22Rv1 (cell line): ENCODE measurements at regions not wholly inside any gene's neighbourhood (a gene's known extent, or its start where the extent isn't known, plus 50 kb on each side); places are given as distances from the start of the nearest gene placed in this dataset.
"Not testable (repeated sequence)": the region's sequence is repeated elsewhere in the genome, so short reads cannot be mapped to it uniquely, and the experiment has no call there.

Experiments
- H3K27ac ChIP-seq: fragments of 450-650 bp; 2 replicates; pipeline ENCODE4 v1.5.1; 2017
- ZFX ChIP-seq: fragments of 450-650 bp; IDR thresholded peaks from 2 replicates; pipeline ENCODE4 v1.6.1; 2017; ENCODE audit warnings: antibody characterized with exemption, borderline replicate concordance
- TF ChIP-seq, protein P1 (sequence below): fragments of 450-650 bp; IDR thresholded peaks from 2 replicates; pipeline ENCODE4 v1.5.1; 2017; ENCODE audit warnings: mild to moderate bottlenecking

DNA sequence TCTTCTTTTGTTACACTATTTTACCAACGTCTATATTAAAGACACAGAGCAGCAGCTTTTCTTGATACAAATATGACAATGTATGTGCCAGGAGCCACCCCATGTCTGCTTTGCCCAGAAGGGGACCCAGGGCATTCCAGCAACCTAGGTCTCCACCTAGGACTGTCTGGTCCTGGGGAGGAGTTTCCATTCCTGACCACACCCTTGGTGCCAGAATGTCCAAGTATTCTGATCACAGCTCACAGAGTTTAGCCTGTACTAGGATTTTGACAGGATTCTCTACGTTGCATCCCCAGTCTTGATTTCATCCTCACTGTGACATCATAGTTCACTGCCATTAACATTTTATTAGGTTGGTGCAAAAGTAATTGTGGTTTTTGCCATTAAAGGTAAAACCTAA lies 224.7 kb downstream of the SREK1 start:
- no peak for TF ChIP-seq ZFX
- H3K27ac ChIP-seq: no peak overlapping the region

DNA sequence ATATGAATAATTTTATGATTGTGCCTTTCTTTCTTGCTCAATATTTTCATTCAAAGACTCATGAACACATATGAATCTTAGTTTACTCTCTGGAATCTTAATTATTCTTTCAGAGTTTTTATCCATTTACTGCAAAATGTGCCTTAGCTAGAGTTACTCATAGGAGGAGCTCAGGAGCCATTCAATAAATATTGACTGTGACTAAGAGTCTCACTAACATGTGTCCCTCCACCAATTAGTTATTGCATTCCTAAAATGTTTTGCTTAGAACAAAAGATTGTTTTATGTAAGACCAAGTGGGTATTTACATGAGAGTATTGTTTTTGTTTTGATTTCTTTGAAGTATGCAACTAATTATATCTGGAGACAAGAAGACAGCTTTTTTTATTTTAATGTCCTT lies 218.4 kb upstream of the MAST4 start:
- H3K27ac ChIP-seq: no peak overlapping the region
- no peak for TF ChIP-seq ZFX
- TF ChIP-seq, protein P1, sequence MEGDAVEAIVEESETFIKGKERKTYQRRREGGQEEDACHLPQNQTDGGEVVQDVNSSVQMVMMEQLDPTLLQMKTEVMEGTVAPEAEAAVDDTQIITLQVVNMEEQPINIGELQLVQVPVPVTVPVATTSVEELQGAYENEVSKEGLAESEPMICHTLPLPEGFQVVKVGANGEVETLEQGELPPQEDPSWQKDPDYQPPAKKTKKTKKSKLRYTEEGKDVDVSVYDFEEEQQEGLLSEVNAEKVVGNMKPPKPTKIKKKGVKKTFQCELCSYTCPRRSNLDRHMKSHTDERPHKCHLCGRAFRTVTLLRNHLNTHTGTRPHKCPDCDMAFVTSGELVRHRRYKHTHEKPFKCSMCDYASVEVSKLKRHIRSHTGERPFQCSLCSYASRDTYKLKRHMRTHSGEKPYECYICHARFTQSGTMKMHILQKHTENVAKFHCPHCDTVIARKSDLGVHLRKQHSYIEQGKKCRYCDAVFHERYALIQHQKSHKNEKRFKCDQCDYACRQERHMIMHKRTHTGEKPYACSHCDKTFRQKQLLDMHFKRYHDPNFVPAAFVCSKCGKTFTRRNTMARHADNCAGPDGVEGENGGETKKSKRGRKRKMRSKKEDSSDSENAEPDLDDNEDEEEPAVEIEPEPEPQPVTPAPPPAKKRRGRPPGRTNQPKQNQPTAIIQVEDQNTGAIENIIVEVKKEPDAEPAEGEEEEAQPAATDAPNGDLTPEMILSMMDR: no peak

DNA sequence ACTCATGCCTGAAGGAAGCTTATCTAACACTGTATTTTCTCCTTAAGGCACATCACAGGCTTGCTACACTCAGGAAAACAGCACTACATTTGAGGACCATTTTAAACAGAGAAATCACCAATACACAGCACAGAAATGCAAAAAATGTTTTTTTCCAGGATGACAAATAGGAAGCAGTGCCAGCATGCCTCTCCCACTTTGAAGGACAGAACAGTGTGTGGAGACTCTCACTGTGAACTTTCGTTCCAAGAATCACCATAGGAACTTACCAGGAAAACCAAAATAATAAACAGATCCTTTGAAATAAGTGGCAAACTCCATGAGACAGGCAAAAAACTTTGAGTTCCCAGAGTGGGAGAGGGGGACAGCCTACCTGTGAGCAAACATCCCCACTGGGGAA lies 217.8 kb upstream of the MAST4 start:
- no peak overlapping the region for H3K27ac ChIP-seq
- TF ChIP-seq, protein P1: no peak
- TF ChIP-seq ZFX: no peak

DNA sequence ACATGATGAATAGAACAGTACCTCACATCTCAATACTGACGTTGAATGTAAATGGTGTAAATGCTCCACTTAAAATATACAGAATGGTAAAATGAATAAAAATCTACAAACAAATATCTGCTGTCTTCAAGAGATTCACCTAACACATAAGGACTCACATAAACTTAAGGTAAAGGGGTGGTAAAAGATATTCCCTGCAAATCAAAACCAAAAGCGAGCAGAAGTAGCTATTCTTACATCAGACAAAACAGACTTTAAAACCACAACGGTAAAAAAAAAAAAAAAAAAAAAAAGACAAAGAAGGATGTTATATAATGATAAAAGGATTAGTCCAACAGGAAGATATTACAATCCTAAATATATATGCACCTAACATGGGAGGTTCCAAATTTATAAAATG lies 214.0 kb upstream of the MAST4 start:
- no peak overlapping the region for H3K27ac ChIP-seq
- TF ChIP-seq ZFX: no peak
- TF ChIP-seq, protein P1: no peak

DNA sequence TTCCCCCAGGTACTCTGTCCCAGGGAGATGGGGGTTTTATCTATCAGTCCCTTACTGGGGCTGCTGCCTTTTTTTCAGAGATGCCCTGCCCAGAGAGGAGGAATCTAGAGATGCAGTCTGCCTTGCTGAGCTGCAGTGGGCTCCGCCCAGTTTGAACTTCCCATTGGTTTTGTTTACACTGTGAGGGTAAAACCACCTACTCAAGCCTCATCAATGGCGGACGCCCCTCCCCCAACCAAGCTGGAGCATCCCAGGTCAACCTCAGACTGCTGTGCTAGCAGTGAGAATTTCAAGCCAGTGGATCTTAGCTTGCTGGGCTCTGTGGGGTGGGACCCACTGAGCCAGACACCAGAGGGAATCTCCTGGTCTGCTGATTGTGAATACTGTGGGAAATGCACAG lies 191.0 kb upstream of the MAST4 start:
- H3K27ac ChIP-seq: not testable (repeated sequence)

DNA sequence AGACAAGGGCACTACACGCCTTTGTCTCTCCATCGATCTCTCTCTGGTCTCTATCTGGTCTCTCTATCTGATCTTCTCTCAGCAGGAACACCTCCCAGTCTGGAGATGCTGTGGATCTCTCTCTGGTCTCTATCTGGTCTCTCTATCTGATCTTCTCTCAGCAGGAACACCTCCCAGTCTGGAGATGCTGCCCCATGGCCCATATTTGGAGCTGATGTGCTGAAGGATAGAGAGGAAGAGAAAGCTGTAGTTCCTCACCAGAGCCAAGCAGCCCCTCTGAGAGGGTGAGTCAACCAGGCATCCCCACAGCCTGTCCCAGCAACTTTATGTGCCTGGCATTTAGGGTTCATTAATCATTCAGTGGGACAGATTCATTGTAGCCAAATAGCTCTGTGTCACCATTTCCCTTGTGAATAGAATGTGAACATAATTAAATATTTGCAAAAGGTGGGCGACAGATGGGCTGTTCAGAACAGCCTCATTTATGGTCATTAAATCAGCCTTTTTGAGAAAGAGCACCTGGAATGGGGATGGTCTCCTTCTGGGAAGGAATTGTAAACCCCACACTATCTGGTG lies 189.3 kb upstream of the MAST4 start:
- no peak overlapping the region for H3K27ac ChIP-seq
- TF ChIP-seq, protein P1: no peak
- no peak for TF ChIP-seq ZFX

DNA sequence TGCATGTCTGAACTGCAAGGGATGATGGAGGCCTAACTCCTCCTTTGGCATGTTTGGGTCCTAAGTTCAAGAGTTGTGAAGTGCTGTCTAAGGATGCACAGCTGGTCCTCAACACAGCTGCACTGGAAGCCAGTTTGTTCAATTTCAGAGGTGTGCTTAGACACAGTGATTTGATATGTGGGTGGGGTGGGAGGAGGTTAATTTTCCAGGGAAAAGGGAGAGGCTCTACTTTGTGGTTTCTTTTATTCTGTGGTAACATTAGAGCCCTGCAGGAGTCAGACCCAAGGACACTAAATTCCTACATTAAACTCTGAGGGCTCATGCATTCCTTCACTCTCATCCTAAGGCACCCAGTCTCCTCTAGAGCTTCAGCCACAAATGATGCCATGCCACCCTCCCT lies 188.4 kb upstream of the MAST4 start:
- TF ChIP-seq, protein P1: no peak
- no peak for TF ChIP-seq ZFX
- no peak overlapping the region for H3K27ac ChIP-seq

DNA sequence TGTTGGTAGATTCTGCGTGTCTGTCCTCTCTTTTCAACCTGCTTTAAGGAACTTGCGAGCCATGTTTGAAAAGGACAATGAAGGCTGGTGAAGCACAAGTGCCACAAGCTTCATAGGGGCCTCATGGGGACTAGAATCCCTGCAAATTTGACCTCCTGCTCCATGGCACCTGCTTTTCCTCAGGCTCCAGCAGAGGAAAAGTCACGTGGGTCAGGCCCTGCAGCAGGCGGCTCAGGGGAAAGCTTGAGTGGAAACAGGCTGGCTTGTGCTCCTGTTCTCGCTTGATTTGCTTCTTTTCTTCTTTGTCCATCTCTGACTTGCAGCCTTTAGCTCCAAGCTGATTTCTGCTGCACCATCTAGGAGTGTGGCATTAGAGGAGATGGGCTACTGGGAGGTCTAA lies 187.6 kb upstream of the MAST4 start:
- TF ChIP-seq, protein P1: no peak
- TF ChIP-seq ZFX: no peak
- H3K27ac ChIP-seq: no peak overlapping the region
